Panc1 (cell line): ENCODE measurements at regions not wholly inside any gene's neighbourhood (a gene's known extent, or its start where the extent isn't known, plus 50 kb on each side); places are given as distances from the start of the nearest gene placed in this dataset.

Experiments used
- ATAC-seq: fragments of 200-7000 bp; cut with Tn5 transposase; 2 replicates; pipeline ENCODE4 v1.9.1; 2020; ENCODE audit warnings: mild to moderate bottlenecking, moderate library complexity
- BruUV-seq: library from RNA; stranded (reverse); fragments of 400-500 nt; replicated peaks from 2 replicates; lab custom pipeline; 2021; lab: Mats Ljungman, UMichigan
- CTCF ChIA-PET: fragments of 300-600 bp; sonication (Branson Sonifier 250); formaldehyde crosslinking; loops from one replicate; lab custom pipeline; 2022; ENCODE audit warnings: antibody characterized with exemption; lab: Charles Lee
- POLR2A ChIA-PET: fragments of 300-600 bp; sonication (Branson Sonifier 250); formaldehyde crosslinking; loops from one replicate; lab custom pipeline; 2022; ENCODE audit warnings: antibody characterized with exemption; lab: Charles Lee
- DNase-seq: peaks from one replicate; pipeline ENCODE4 v3.0.0-alpha.2; 2010; ENCODE audit warnings: low read depth, low spot score
- H3K27ac ChIP-seq: 2 replicates; pipeline ENCODE4 v1.5.1; 2011; ENCODE audit warnings: mild to moderate bottlenecking, low read length, inconsistent platforms
- H3K27me3 ChIP-seq: fragments of 200-500 bp; sonication (Bioruptor generic); 2 replicates; pipeline ENCODE4 v1.6.0; 2014; ENCODE audit warnings: low read length, inconsistent platforms; ENCODE audit not compliant: control insufficient read depth, insufficient read depth
- H3K36me3 ChIP-seq: fragments of 200-500 bp; sonication (Bioruptor generic); 2 replicates; pipeline ENCODE4 v1.5.1; 2014; ENCODE audit warnings: inconsistent platforms, mild to moderate bottlenecking, low read length, moderate library complexity; ENCODE audit not compliant: control insufficient read depth, insufficient read depth
- H3K4me1 ChIP-seq: 2 replicates; pipeline ENCODE4 v1.5.1; 2011; ENCODE audit warnings: inconsistent platforms, mild to moderate bottlenecking, low read length, moderate library complexity; ENCODE audit not compliant: control insufficient read depth, insufficient read depth
- H3K4me3 ChIP-seq, 2 experiments: 2 replicates each; pipeline ENCODE4 v1.5.1; 2011 to 2012; ENCODE audit warnings: low read depth in 2 of 2, low read length in 2 of 2, mild to moderate bottlenecking in 2 of 2, inconsistent platforms in 1 of 2, moderate library complexity in 1 of 2
- H3K9me3 ChIP-seq: fragments of 200-500 bp; sonication (Bioruptor generic); 2 replicates; pipeline ENCODE4 v1.5.1; 2014; ENCODE audit warnings: low read depth, mild to moderate bottlenecking, inconsistent platforms, low read length, moderate library complexity; ENCODE audit not compliant: control insufficient read depth, insufficient read depth
- CTCF ChIP-seq: fragments of 450-650 bp; IDR thresholded peaks from 2 replicates; pipeline ENCODE4 v1.5.1; 2017; ENCODE audit warnings: mild to moderate bottlenecking
- POLR2AphosphoS5 ChIP-seq: IDR thresholded peaks from 2 replicates; pipeline ENCODE4 v1.6.1; 2012; ENCODE audit warnings: mild to moderate bottlenecking, low read depth, low read length, moderate library complexity
- REST ChIP-seq, 2 experiments: IDR thresholded peaks; 2 replicates each; pipeline ENCODE4 v1.6.1; 2011 to 2012; ENCODE audit warnings: low read depth in 2 of 2, control low read depth in 1 of 2, low read length in 1 of 2, mild to moderate bottlenecking in 1 of 2, moderate library complexity in 1 of 2; ENCODE audit not compliant: insufficient read depth in 1 of 2
- SIN3A ChIP-seq: IDR thresholded peaks from 2 replicates; pipeline ENCODE4 v1.6.1; 2012; ENCODE audit warnings: low read depth, mild to moderate bottlenecking, low read length, moderate library complexity, borderline replicate concordance; ENCODE audit not compliant: insufficient read depth
- TCF7L2 ChIP-seq: IDR thresholded peaks from 2 replicates; pipeline ENCODE4 v1.6.1; 2011; ENCODE audit warnings: mild to moderate bottlenecking, low read depth, low read length, inconsistent platforms
- in situ Hi-C: cut with HindIII; loops from 2 replicates; pipeline ENCODE4 v1.10.0; 2016; ENCODE audit warnings: low sequenced_read_pairs, low pct_unique_long_range_greater_than_20kb
- intact Hi-C: fragments of 100-400 bp; cut with micrococcal nuclease; formaldehyde crosslinking; loops from one replicate; pipeline ENCODE4 v1.10.0; 2022; ENCODE audit not compliant: unreplicated experiment

- Histone ChIP-seq H3K36me3 (no peaks in the 10 kb centered on the region), H3K27me3 (no peaks in the 10 kb centered on the region), H3K4me3 (no peak overlapping the region), H3K4me1 (no peaks in the 10 kb centered on the region), H3K27ac (no peak overlapping the region), H3K9me3 (no peaks in the 10 kb centered on the region)
- no peak for DNase-seq
- CTCF ChIA-PET: no interaction called here
- ATAC-seq: no peak
- POLR2A ChIA-PET: no interaction called here
- BruUV-seq: no TSS peak
- TF ChIP-seq TCF7L2 (no peak), CTCF (no peak)
- in situ Hi-C loops (no loop called here), intact Hi-C loops (no loop called here)
Measured at GRCh38 chr10:30558411-30558810, 71.1 kb downstream of the LYZL2 start.

- ChIA-PET POLR2A (no interaction called here), CTCF (no interaction called here)
- BruUV-seq: no TSS peak
- no peak for TF ChIP-seq CTCF
- TF ChIP-seq TCF7L2: no peak
- no peak for TF ChIP-seq POLR2AphosphoS5
- TF ChIP-seq SIN3A: no peak
- TF ChIP-seq REST (IDR thresholded peaks at IDR 0.05; ENCODE audit: insufficient read depth in 1 of 2, low read depth in 2 of 2, low read length in 1 of 2): no peak
- DNase-seq (no peak), ATAC-seq (no peak)
- H3K4me3 ChIP-seq: no peak overlapping the region
- no peaks in the 10 kb centered on the region for H3K9me3 ChIP-seq
- H3K4me1 ChIP-seq: no peaks in the 10 kb centered on the region
- intact Hi-C loops: no loop called here
- in situ Hi-C loops: no loop called here
- H3K36me3 ChIP-seq: no peaks in the 10 kb centered on the region
- no peaks in the 10 kb centered on the region for H3K27me3 ChIP-seq
- no peak overlapping the region for H3K27ac ChIP-seq
Measured at GRCh38 chr10:30557884-30558283, 71.7 kb downstream of the LYZL2 start.

GRCh38 chr10:30556189-30556588 is 73.4 kb downstream of the LYZL2 start:
- POLR2A ChIA-PET: no interaction called here
- intact Hi-C loops (no loop called here), in situ Hi-C loops (no loop called here)
- H3K9me3 ChIP-seq: no peaks in the 10 kb centered on the region
- no peak overlapping the region for H3K4me3 ChIP-seq
- ATAC-seq (no peak), DNase-seq (no peak)
- CTCF ChIA-PET: interaction anchor here (1.5 kb wide), 1 partner anchor 25 kb away, joined by 9 read pairs; no protein-coding TSS in a partner anchor
- BruUV-seq: no TSS peak
- no peaks in the 10 kb centered on the region for H3K4me1 ChIP-seq
- no peak overlapping the region for H3K27ac ChIP-seq
- H3K27me3 ChIP-seq: no peaks in the 10 kb centered on the region
- TF ChIP-seq POLR2AphosphoS5: no peak
- TF ChIP-seq REST (IDR thresholded peaks at IDR 0.05; ENCODE audit: insufficient read depth in 1 of 2, low read depth in 2 of 2, low read length in 1 of 2): no peak
- TF ChIP-seq SIN3A: no peak
- no peak for TF ChIP-seq TCF7L2
- TF ChIP-seq CTCF: no peak
- H3K36me3 ChIP-seq: no peaks in the 10 kb centered on the region
